ENCODE measurements at regions not wholly inside any gene's neighbourhood (a gene's known extent, or its start where the extent isn't known, plus 50 kb on each side); places are given as distances from the start of the nearest gene placed in this dataset.

- TF ChIP-seq NFE2L2 (IDR thresholded peaks at IDR 0.05; ENCODE audit: low read depth, low read length) (no peak), CTCF (conservative IDR thresholded peaks at IDR 0.05; ENCODE audit: low read depth, low read length) (no peak), CHD1 (IDR thresholded peaks at IDR 0.05; ENCODE audit: low read depth, low read length) (no peak), FOS (IDR thresholded peaks at IDR 0.05; ENCODE audit: low read depth, low read length) (no peak)
- no peak overlapping the region for H4K8ac ChIP-seq (ENCODE audit: low read depth in 2 of 2, low read length in 2 of 2)
- POLR2A ChIA-PET (ENCODE audit: unreplicated experiment), result no interaction called here
- H3K4ac ChIP-seq (ENCODE audit: low read depth, low read length), result no peak overlapping the region
- H2AFZ ChIP-seq (replicated peaks; ENCODE audit: low read length, poor library complexity), result no peak overlapping the region
- no peaks in the 10 kb centered on the region for H3K9me3 ChIP-seq (ENCODE audit: control insufficient read depth, insufficient read depth, low read length)
- H3K18ac ChIP-seq (ENCODE audit: low read depth, low read length), result no peak overlapping the region
- no peaks in the 10 kb centered on the region for H4K20me1 ChIP-seq (ENCODE audit: insufficient read depth, low read length)
- H3K56ac ChIP-seq (ENCODE audit: extremely low read depth, insufficient read depth, low read length), result no peak overlapping the region
- no peak overlapping the region for H2BK5ac ChIP-seq (ENCODE audit: low read depth, low read length, poor library complexity, severe bottlenecking)
- dilution Hi-C loops (cut with HindIII; ENCODE audit: low sequenced_read_pairs, unreplicated experiment), result no loop called here
- ATAC-seq (ENCODE audit: low read depth), result no peak
- no peak for DNase-seq
- no peak overlapping the region for H4K91ac ChIP-seq (ENCODE audit: insufficient read depth, low read depth, low read length)
- intact Hi-C loops (cut with micrococcal nuclease), result no loop called here
- no peak overlapping the region for H2BK20ac ChIP-seq (ENCODE audit: low read depth, low read length)
- no peaks in the 10 kb centered on the region for H3K9me1 ChIP-seq (ENCODE audit: insufficient read depth, low read length)
- no peak overlapping the region for H3K9ac ChIP-seq (ENCODE audit: low read depth, low read length)
- H3K27me3 ChIP-seq (ENCODE audit: control insufficient read depth, insufficient read depth, low read length), result no peaks in the 10 kb centered on the region
- no peaks in the 10 kb centered on the region for H3K79me1 ChIP-seq (ENCODE audit: low read depth in 1 of 2, low read length in 2 of 2)
- no peak overlapping the region for H2BK120ac ChIP-seq (ENCODE audit: low read depth, low read length)
- H2BK15ac ChIP-seq (ENCODE audit: low read depth, low read length), result no peak overlapping the region
- no peak overlapping the region for H3K23ac ChIP-seq (ENCODE audit: low read depth, low read length)
- in situ Hi-C loops (cut with MboI; ENCODE audit: low sequenced_read_pairs), result no loop called here
- H3K4me3 ChIP-seq (ENCODE audit: insufficient read depth, low read depth, low read length), result no peak overlapping the region
- H2AK5ac ChIP-seq (ENCODE audit: low read depth, low read length), result no peak overlapping the region
- H3K14ac ChIP-seq (replicated peaks; ENCODE audit: low read depth, low read length), result no peak overlapping the region
- CTCF ChIA-PET, result interaction anchor here (1.6 kb wide), 1 partner anchor 23 kb away, joined by 3 read pairs; no protein-coding TSS in a partner anchor
- no TSS peak for BruUV-seq (replicated peaks)
- H2AK9ac ChIP-seq (replicated peaks; ENCODE audit: low read depth, low read length, poor library complexity), result no peak overlapping the region
- no peaks in the 10 kb centered on the region for H3K36me3 ChIP-seq (ENCODE audit: control insufficient read depth, insufficient read depth, low read length)
- no peak overlapping the region for H4K5ac ChIP-seq (ENCODE audit: low read depth, low read length)
- H3K4me2 ChIP-seq (ENCODE audit: low read depth, low read length), result no peak overlapping the region
- no CpG with 5 or more reads among the region's 3 CpGs for WGBS, 2 experiments (ENCODE audit: extremely low coverage in 2 of 2, insufficient read length in 1 of 2)
- no peaks in the 10 kb centered on the region for H3K4me1 ChIP-seq (ENCODE audit: control insufficient read depth, insufficient read depth, low read length)
- no peak overlapping the region for H3K27ac ChIP-seq (ENCODE audit: insufficient read depth, low read length)
Observed at GRCh38 chr7:15743926-15744480, 57.5 kb upstream of the MEOX2 start.
